Breast epithelium (tissue), 3 donors: ENCODE measurements at regions not wholly inside any gene's neighbourhood (a gene's known extent, or its start where the extent isn't known, plus 50 kb on each side); places are given as distances from the start of the nearest gene placed in this dataset.
"Not testable (repeated sequence)": the region's sequence is repeated elsewhere in the genome, so short reads cannot be mapped to it uniquely, and the experiment has no call there.

Experiments
- POLR2AphosphoS5 ChIP-seq, 3 donors: sonication (generic); formaldehyde crosslinking; IDR thresholded peaks; one replicate each; pipeline ENCODE4 v1.6.1; 2017; ENCODE audit warnings: antibody characterized with exemption in 3 of 3
- TF ChIP-seq, protein P1 (sequence below), 3 donors: fragments of 450-650 bp; IDR thresholded peaks; one replicate each; pipeline ENCODE4 v1.5.1; 2016 to 2017; ENCODE audit warnings: antibody characterized with exemption in 3 of 3, mild to moderate bottlenecking in 3 of 3, moderate library complexity in 3 of 3

DNA sequence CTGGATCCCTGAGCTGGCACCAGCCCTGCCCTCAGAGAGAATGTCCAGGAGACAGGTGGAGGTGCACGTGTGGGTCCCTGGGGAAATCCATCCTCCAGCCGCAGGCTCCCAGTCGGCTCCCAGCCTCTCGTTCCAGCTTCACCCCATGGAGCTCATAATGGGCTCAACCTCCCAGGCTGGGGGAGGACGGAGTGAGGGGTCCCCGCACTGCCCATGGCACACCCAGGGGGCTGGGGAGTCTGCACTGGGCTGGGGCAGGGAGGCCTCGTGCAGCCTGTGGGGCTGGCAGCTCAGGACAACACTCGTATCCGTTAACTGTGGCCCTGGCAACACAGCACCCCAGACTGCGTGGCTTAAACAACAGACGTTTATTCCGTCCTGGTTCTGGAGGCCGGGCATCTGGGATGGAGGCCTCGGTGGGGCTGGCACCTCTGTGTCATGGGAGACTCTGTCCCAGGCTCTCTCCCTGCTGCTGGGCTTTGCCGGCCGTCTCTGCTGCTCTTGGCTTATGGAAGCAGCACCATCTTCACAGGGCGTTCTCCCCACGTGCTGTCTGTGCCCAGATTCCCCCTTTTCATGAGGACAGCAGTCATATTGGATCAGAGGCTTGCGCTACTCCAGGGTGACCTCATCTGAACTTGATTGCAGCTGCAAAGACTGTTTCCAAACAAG, 223.6 kb downstream of the TMEM121 start:
- TF ChIP-seq POLR2AphosphoS5 (IDR thresholded peaks at IDR 0.05) = not testable (repeated sequence)
- TF ChIP-seq, protein P1, sequence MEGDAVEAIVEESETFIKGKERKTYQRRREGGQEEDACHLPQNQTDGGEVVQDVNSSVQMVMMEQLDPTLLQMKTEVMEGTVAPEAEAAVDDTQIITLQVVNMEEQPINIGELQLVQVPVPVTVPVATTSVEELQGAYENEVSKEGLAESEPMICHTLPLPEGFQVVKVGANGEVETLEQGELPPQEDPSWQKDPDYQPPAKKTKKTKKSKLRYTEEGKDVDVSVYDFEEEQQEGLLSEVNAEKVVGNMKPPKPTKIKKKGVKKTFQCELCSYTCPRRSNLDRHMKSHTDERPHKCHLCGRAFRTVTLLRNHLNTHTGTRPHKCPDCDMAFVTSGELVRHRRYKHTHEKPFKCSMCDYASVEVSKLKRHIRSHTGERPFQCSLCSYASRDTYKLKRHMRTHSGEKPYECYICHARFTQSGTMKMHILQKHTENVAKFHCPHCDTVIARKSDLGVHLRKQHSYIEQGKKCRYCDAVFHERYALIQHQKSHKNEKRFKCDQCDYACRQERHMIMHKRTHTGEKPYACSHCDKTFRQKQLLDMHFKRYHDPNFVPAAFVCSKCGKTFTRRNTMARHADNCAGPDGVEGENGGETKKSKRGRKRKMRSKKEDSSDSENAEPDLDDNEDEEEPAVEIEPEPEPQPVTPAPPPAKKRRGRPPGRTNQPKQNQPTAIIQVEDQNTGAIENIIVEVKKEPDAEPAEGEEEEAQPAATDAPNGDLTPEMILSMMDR (IDR thresholded peaks at IDR 0.05) = not testable (repeated sequence)
